ENCODE measurements at regions not wholly inside any gene's neighbourhood (a gene's known extent, or its start where the extent isn't known, plus 50 kb on each side); places are given as distances from the start of the nearest gene placed in this dataset.

- intact Hi-C loops (cut with micrococcal nuclease): no loop called here
- Mint-ChIP-seq H3K27me3 (ENCODE audit: insufficient read depth, unreplicated experiment) (no peaks in the 10 kb centered on the region), H3K4me1 (ENCODE audit: insufficient read depth, unreplicated experiment) (no peaks in the 10 kb centered on the region), H3K4me3 (ENCODE audit: unreplicated experiment) (no peak overlapping the region), H3K9me3 (ENCODE audit: unreplicated experiment) (peaks cover 8% of the 10 kb centered on the region), H3K27ac (ENCODE audit: low read depth, unreplicated experiment) (no peak overlapping the region), H3K36me3 (ENCODE audit: insufficient read depth, unreplicated experiment) (no peaks in the 10 kb centered on the region)
- TF ChIP-seq CTCF (IDR thresholded peaks at IDR 0.05; ENCODE audit: unreplicated experiment): no peak
- ChIA-PET CTCF (interaction anchor here (0.7 to 2.7 kb wide), 3 partner anchors 10 to 411 kb away, joined by 3 to 14 read pairs (median 3); no protein-coding TSS in a partner anchor), POLR2A (interaction anchor here (0.6 kb wide), 1 partner anchor 365 kb away, joined by 3 read pairs; no protein-coding TSS in a partner anchor)
- DNase-seq (ENCODE audit: unreplicated experiment): no peak
- BruUV-seq (replicated peaks): no TSS peak
These were observed 321.3 kb upstream of the LMO3 start for GRCh38 chr12:16927259-16927658.

- H3K9me3 Mint-ChIP-seq (ENCODE audit: unreplicated experiment): peaks cover 12% of the 10 kb centered on the region
- no TSS peak for BruUV-seq (replicated peaks)
- no peaks in the 10 kb centered on the region for H3K36me3 Mint-ChIP-seq (ENCODE audit: insufficient read depth, unreplicated experiment)
- H3K4me3 Mint-ChIP-seq (ENCODE audit: unreplicated experiment): no peak overlapping the region
- no peaks in the 10 kb centered on the region for H3K27me3 Mint-ChIP-seq (ENCODE audit: insufficient read depth, unreplicated experiment)
- TF ChIP-seq CTCF (IDR thresholded peaks at IDR 0.05; ENCODE audit: unreplicated experiment): no peak
- no peak overlapping the region for H3K27ac Mint-ChIP-seq (ENCODE audit: low read depth, unreplicated experiment)
- intact Hi-C loops (cut with micrococcal nuclease): no loop called here
- ChIA-PET POLR2A (no interaction called here), CTCF (interaction anchor here (1.4 kb wide), 1 partner anchor 27 kb away, joined by 3 read pairs; no protein-coding TSS in a partner anchor)
- no peak for DNase-seq (ENCODE audit: unreplicated experiment)
- no peaks in the 10 kb centered on the region for H3K4me1 Mint-ChIP-seq (ENCODE audit: insufficient read depth, unreplicated experiment)
These were observed 314.5 kb upstream of the LMO3 start for GRCh38 chr12:16920451-16920850.

GRCh38 chr12:16919551-16919950 is 313.6 kb upstream of the LMO3 start:
- H3K27me3 Mint-ChIP-seq (ENCODE audit: insufficient read depth, unreplicated experiment): no peaks in the 10 kb centered on the region
- intact Hi-C loops (cut with micrococcal nuclease): no loop called here
- H3K27ac Mint-ChIP-seq (ENCODE audit: low read depth, unreplicated experiment): no peak overlapping the region
- ChIA-PET CTCF (interaction anchor here (1.8 kb wide), 1 partner anchor 21 kb away, joined by 4 read pairs; no protein-coding TSS in a partner anchor), POLR2A (no interaction called here)
- no peak for TF ChIP-seq CTCF (IDR thresholded peaks at IDR 0.05; ENCODE audit: unreplicated experiment)
- H3K36me3 Mint-ChIP-seq (ENCODE audit: insufficient read depth, unreplicated experiment): no peaks in the 10 kb centered on the region
- H3K4me1 Mint-ChIP-seq (ENCODE audit: insufficient read depth, unreplicated experiment): no peaks in the 10 kb centered on the region
- H3K9me3 Mint-ChIP-seq (ENCODE audit: unreplicated experiment): peaks cover 17% of the 10 kb centered on the region
- no peak overlapping the region for H3K4me3 Mint-ChIP-seq (ENCODE audit: unreplicated experiment)
- BruUV-seq (replicated peaks): no TSS peak
- no peak for DNase-seq (ENCODE audit: unreplicated experiment)

GRCh38 chr12:16914853-16915252 is 308.9 kb upstream of the LMO3 start:
- TF ChIP-seq CTCF (IDR thresholded peaks at IDR 0.05; ENCODE audit: unreplicated experiment): no peak
- intact Hi-C loops (cut with micrococcal nuclease): no loop called here
- CTCF ChIA-PET: interaction anchor here (1.1 kb wide), 1 partner anchor 24 kb away, joined by 3 read pairs; no protein-coding TSS in a partner anchor

More at GRCh38 chr12:16914853-16915252, 308.9 kb upstream of the LMO3 start:
- Mint-ChIP-seq H3K36me3 (ENCODE audit: insufficient read depth, unreplicated experiment) (no peaks in the 10 kb centered on the region), H3K4me3 (ENCODE audit: unreplicated experiment) (no peak overlapping the region), H3K4me1 (ENCODE audit: insufficient read depth, unreplicated experiment) (peaks cover 9% of the 10 kb centered on the region), H3K27ac (ENCODE audit: low read depth, unreplicated experiment) (no peak overlapping the region), H3K27me3 (ENCODE audit: insufficient read depth, unreplicated experiment) (peaks cover 15% of the 10 kb centered on the region), H3K9me3 (ENCODE audit: unreplicated experiment) (peaks cover 7% of the 10 kb centered on the region)
- BruUV-seq (replicated peaks): no TSS peak
- DNase-seq (ENCODE audit: unreplicated experiment): no peak
- POLR2A ChIA-PET: no interaction called here
